ENCODE measurements at regions not wholly inside any gene's neighbourhood (a gene's known extent, or its start where the extent isn't known, plus 50 kb on each side); places are given as distances from the start of the nearest gene placed in this dataset.

DNA sequence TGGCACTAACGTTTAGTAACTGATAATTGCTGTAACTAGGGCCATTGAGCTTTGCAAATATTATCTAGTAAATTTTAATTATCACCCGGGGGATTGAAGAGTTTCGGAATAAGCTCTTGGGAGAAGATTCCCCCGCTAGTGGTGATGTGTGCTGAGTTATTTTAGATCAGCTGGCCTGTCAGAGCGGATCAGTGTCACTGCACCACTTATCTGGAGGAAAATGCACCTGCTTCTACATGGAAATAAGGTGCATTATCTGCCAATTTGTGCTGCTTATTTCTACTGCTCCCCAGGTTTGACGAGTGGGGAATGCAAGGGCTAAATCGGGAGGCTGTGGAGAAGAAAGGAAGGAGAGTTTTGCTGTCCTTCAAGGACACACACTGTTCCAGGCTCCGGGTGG, 518.6 kb downstream of the TLE4 start:
- DNase-seq, result no peak

DNA sequence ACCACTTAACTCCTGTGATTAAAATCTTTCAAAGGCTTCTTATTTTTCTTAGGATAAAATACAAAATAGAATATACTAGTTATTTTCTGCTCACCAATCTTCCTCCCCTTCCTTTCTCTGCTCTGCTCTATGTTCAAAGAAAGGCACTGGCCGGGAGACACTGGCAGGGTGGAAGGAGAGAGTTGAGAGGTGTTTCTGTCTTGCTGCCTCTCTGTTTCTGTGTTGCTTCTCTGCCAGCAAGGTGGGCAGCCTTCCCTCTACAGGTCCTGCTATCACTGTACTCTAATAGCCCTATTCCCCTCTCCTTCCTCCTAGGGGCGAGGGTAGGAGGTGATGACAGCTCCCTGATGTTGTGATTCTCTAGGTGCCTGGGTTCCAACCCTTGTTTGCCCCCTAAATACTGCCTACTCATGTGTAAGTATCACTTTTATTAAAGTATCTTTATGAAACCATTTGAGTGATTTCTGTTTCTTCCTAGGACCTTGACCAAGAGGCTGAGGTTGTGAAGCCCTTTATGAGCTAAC, 515.1 kb downstream of the TLE4 start:
- DNase-seq, result no peak

DNA sequence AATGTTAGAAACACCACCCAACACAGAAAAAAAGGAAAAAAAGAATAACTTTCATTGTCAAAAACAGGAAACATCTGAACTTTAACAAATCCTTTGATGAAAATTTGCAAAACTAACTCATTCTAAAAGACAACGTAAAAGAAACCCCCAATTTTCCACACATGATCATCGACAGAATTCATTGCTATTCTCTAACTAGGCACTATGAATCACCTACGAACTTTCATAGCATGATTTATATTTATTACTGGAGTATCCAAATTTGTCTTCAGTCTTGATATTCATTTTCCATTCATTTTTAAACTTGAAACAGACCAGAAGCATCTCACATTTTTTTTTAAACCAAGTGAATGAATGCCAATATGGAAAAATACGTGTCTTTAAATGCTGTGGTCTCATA, 514.6 kb downstream of the TLE4 start:
- DNase-seq, result no peak

GRCh38 chr9:80085668-80086067, 513.9 kb downstream of the TLE4 start:
- DNase-seq, result no peak

GRCh38 chr9:80082213-80082612, 510.4 kb downstream of the TLE4 start:
- no peak for DNase-seq

DNA sequence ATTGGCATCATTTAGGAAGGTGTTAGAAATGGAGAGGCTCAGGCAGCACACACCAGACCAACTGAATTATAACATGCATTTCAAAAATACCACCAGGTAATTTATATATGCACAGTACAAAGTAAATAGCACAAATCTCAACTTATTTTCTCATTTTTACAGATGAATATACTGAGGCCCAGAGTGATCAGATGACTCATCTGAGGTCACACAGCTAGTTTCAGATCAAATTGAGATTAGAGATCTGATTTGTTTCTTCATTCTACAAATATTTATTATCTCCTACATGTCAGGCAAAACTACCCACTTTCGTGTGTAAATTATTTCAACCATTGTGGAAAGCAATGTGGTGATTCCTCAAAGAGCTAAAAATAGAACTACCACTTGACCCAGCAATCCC, 507.1 kb downstream of the TLE4 start:
- DNase-seq, result no peak

GRCh38 chr9:80077059-80077458, 505.3 kb downstream of the TLE4 start:
- DNase-seq, result no peak

DNA sequence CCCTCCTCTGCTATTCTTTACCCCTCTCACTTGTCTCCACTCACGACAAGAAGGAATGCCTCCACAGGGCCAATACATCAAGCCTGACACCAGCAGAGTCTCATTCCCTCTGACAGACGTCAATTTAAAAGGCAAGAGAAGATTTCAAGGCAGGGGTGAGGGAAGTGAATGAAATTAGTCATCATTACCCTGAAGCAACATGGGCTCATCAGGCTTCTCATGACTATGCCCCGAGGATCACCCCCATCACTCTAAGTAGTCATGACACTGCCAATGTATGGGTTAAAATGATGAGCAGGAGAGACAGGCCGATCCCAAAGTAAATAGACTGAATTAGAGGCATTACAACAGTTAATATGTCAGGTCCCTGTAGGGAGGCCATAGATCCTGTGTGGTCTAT, 504.4 kb downstream of the TLE4 start:
- no peak for DNase-seq

DNA sequence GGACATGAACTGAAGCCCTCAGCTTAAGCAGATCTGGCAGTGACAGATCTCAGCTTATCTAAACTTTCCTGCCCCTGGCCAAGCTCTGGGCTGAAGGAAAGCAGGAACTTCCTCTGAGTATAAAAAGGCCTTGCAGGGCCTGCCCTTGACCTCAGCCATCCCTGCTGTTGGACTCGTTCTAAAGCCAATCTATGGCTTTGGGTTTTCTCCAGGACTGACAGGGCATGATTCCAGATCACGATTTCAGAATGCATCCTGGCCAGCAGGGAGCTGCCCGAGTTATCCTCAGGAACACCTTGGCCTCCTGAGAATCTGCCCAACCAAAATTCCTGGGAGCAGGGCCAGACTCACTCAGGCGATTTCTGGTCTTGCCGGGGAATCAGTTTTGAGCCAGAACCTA, 502.7 kb downstream of the TLE4 start:
- no peak for DNase-seq

- no peak for DNase-seq
These were observed 500.7 kb downstream of the TLE4 start for GRCh38 chr9:80072451-80072850.

- no peak for DNase-seq
These were observed 498.4 kb downstream of the TLE4 start for GRCh38 chr9:80070071-80070742.

DNA sequence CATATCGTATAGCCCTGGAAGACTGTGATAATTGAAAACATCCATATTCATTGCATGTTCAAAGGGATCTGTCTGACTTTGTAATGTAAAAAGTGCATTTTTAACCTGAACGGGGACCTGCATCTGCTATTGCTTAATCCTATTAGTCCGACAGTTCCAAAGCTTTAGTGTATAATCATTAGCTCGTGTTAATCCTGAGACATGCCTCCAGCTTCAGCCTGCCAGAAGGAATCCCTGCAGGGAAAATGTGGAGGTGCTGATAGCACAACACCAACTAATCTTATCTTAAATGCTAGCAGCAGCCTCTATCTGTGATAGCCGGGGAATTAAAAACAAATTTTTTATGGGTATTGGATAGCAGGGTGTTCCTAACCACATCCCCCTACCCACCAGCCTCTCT, 495.2 kb downstream of the TLE4 start:
- DNase-seq, result no peak

- no peak for DNase-seq
These were observed 490.8 kb downstream of the TLE4 start for GRCh38 chr9:80062567-80062966.

DNA sequence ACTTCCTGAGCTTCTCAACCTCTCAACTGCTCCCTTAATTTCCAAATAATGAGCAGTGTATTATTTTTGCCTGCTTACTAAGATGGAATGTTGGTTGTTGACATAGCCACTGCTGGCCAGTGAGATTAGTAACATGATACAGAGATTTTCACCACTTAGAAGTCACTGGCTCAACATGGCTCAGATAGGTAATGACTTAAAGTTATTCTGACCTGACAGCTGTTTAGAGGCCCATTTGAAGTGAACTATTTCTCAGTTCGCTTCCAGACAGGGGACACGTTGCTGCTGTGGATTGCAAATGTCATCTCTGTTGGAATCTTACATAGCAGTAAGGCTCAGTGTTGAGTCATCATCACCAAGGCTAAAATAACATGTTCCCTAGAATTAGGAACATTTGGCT, 490.2 kb downstream of the TLE4 start:
- no peak for DNase-seq

- no peak for DNase-seq
These were observed 489.3 kb downstream of the TLE4 start for GRCh38 chr9:80061096-80061495.

DNA sequence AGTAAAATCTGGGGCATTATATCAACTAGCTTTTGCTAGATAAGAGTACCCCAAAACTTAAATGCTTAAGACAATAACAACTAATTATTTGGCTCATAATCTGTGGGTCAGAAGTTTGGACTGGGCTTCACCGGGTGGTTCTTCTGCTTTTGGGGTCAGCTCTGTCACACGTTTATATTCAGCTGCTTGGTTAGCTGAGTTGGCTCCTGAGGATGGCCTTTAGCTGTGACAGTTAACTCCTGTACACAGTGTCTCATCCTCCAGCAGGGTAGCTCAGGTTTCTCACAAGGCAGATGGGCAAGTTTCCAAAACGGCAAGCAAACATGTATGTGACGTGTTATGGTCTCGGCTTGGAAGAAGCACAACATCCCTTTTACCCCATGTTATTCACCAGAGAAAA, 488.2 kb downstream of the TLE4 start:
- DNase-seq, result no peak

- DNase-seq, result no peak
These were observed 487.4 kb downstream of the TLE4 start for GRCh38 chr9:80059191-80059590.

GRCh38 chr9:80052830-80053229, 481.1 kb downstream of the TLE4 start:
- DNase-seq, result no peak

DNA sequence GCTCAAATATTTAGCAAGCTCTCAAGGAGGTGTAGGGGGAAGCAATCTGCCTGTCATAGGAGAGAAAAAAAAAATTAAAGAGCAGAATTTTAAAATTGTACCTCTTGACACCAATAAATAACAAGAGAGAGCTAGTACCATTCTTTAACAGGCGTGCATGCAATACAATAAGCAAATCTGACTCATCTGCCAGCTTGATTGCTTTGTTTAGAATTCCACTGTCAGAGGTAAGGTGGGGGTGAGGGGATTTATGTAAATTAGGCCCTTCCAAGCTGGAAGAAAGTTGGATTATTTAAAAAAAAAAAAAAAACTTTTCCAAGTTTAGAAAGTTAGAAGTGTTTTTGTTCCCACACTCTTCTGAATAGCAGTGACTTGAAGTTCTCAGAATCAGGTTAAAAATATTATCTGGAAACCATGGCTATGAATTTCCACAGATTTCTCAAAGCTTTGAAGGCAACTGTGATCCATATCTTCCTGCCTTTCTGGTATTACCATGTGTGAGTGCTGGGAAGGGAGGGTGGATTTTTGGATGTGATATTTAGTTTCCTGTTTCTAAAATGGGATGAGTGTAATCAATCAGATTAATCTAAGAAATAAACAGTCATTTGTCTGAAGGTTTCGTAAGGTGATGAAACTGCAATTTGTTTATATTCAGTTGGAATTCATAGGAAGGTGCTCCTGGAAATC, 477.5 kb downstream of the TLE4 start:
- DNase-seq, result no peak

- no peak for DNase-seq
These were observed 474.7 kb downstream of the TLE4 start for GRCh38 chr9:80046481-80046880.

DNA sequence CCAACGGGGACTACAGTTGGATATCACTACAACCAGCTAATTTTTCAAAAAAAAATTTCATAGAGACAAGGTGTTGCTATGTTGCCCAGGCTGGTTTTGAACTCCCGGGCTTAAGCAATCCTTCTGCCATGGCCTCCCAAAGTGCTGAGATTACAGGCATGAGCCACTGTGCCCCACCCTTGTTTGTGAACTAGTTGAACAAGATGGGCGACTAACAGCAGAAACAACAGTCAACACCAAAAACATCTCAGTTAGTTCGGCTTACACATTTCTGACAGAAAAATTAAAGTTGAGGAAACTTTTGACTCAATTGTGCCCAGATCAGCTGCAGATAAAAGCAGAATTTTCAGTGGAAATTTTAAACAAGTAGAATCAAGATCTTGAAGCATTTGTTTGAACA, 470.1 kb downstream of the TLE4 start:
- DNase-seq, result no peak

DNA sequence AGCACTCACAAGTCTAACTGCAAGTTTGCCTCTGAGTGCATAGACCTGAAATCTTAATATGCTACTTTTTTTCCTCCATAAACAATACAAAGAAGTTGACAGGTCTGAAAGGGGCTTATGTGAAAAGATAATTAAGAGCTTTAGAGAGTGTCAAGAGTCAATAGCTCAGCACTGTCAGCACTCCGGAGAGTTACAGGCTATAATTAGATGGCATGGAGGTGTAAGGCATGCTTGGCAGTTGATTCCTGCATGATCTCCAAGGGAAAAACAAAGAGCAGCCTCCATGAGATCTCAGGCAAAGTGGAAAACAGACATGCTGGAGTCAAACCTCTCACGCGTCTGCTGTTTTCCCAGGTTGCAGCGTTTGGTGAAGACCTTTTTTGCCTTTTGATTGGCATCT, 468.7 kb downstream of the TLE4 start:
- no peak for DNase-seq

GRCh38 chr9:80030801-80031200, 459.0 kb downstream of the TLE4 start:
- DNase-seq, result no peak

GRCh38 chr9:80028501-80028900, 456.7 kb downstream of the TLE4 start:
- no peak for DNase-seq
